ENCODE measurements at regions not wholly inside any gene's neighbourhood (a gene's known extent, or its start where the extent isn't known, plus 50 kb on each side); places are given as distances from the start of the nearest gene placed in this dataset.

- no peak for TF ChIP-seq MYNN (CRISPR knock-in tag; IDR thresholded peaks at IDR 0.05; ENCODE audit: low read depth)
- no peak for TF ChIP-seq ZNF20 (CRISPR knock-in tag; IDR thresholded peaks at IDR 0.05)
- TF ChIP-seq SYNCRIP (IDR thresholded peaks at IDR 0.05; ENCODE audit: insufficient read depth, low read depth, low read length), result no peak
- TF ChIP-seq ZNF468 (CRISPR knock-in tag; IDR thresholded peaks at IDR 0.05), result no peak
- no peak for TF ChIP-seq CHD2 (IDR thresholded peaks at IDR 0.05; ENCODE audit: low read depth, low read length)
- TF ChIP-seq IRF1 (CRISPR knock-in tag; IDR thresholded peaks at IDR 0.05; ENCODE audit: low read depth), result no peak
- no peak for TF ChIP-seq ZNF678 (CRISPR knock-in tag; IDR thresholded peaks at IDR 0.05)
- no peak for TF ChIP-seq TEF (CRISPR knock-in tag; IDR thresholded peaks at IDR 0.05)
- no peak for TF ChIP-seq SSRP1 (CRISPR knock-in tag; IDR thresholded peaks at IDR 0.05)
- TF ChIP-seq TERF1 (CRISPR knock-in tag; IDR thresholded peaks at IDR 0.05), result no peak
- TF ChIP-seq ZEB1 (IDR thresholded peaks at IDR 0.05; ENCODE audit: insufficient replicate concordance, low read depth), result no peak
- no peak for TF ChIP-seq ZNF709 (CRISPR knock-in tag; IDR thresholded peaks at IDR 0.05)
- TF ChIP-seq SNAI1 (CRISPR knock-in tag; IDR thresholded peaks at IDR 0.05; ENCODE audit: borderline replicate concordance), result no peak
- TF ChIP-seq ZNF720 (CRISPR knock-in tag; IDR thresholded peaks at IDR 0.05), result no peak
- no peak for TF ChIP-seq MAZ (IDR thresholded peaks at IDR 0.05; ENCODE audit: borderline replicate concordance, low read depth, low read length)
- TF ChIP-seq MAZ (CRISPR knock-in tag; IDR thresholded peaks at IDR 0.05; ENCODE audit: low read depth), result no peak
- no peak for DNase-seq (ENCODE audit: low spot score)
- Histone ChIP-seq H3K4me3 (replicated peaks in 1 of 3; ENCODE audit: insufficient read depth in 1 of 3, low read depth in 2 of 3, low read length in 3 of 3) (no peak overlapping the region), H3K79me2 (ENCODE audit: insufficient read depth, low read length) (no peaks in the 10 kb centered on the region), H3K4me1 (ENCODE audit: insufficient read depth, low read length) (no peaks in the 10 kb centered on the region), H3K36me3 (replicated peaks in 1 of 2; ENCODE audit: control insufficient read depth in 1 of 2, insufficient read depth in 2 of 2, low read length in 2 of 2) (no peaks in the 10 kb centered on the region), H3K27me3 (ENCODE audit: control insufficient read depth in 1 of 2, insufficient read depth in 2 of 2, low read length in 2 of 2) (peaks cover 3 to 17% of the 10 kb centered on the region in 2 experiments; a peak in 4 of 5 replicates), H3K4me2 (ENCODE audit: low read depth, low read length) (no peak overlapping the region), H3K9me3 (ENCODE audit: low read length) (peaks cover 7% of the 10 kb centered on the region; the same call in 1 of the 2 replicates), H2AFZ (ENCODE audit: low read length) (no peak overlapping the region), H4K20me1 (ENCODE audit: insufficient read depth, low read length) (no peaks in the 10 kb centered on the region), H3K27ac (ENCODE audit: extremely low read length, insufficient read depth, low read length) (no peak overlapping the region), H3K9ac (ENCODE audit: insufficient read depth, low read depth, low read length) (no peak overlapping the region)
- CTCF ChIA-PET (ENCODE audit: low intra/inter-chr PET ratio, low total read pairs), result no interaction called here
- FAIRE-seq, result no peak
- in situ Hi-C loops (cut with HindIII; ENCODE audit: extremely low pct_ligation_motif_present, low pct_unique_long_range_greater_than_20kb) (loop anchor here (25.0 kb wide), 1 partner anchor 523 kb away; no protein-coding TSS in a partner anchor), intact Hi-C loops (cut with micrococcal nuclease; ENCODE audit: unreplicated experiment) (no loop called here)
- POLR2A ChIA-PET, result no interaction called here
- BruUV-seq (replicated peaks), result no TSS peak
- no peak for ATAC-seq
Observed at GRCh38 chr17:73960469-73960868, 243.0 kb upstream of the RPL38 start.

All from HepG2 (cell line).